ACC112 (cell line): ENCODE measurements at regions not wholly inside any gene's neighbourhood (a gene's known extent, or its start where the extent isn't known, plus 50 kb on each side); places are given as distances from the start of the nearest gene placed in this dataset.
A peak's percentile ranks its signal among the peaks of the same experiment; 100 is the strongest.

Source experiments
- H2AFZ ChIP-seq: fragments of 200-600 bp; sonication (generic); one replicate; pipeline ENCODE4 v1.6.0; 2017; ENCODE audit warnings: antibody characterized with exemption, low read length; ENCODE audit not compliant: unreplicated experiment
- H3K27ac ChIP-seq: fragments of 200-600 bp; sonication (generic); 2 replicates; pipeline ENCODE4 v1.5.1; 2014; ENCODE audit warnings: low read depth, mild to moderate bottlenecking, antibody characterized with exemption, low read length, moderate library complexity
- H3K27me3 ChIP-seq: fragments of 200-600 bp; sonication (generic); 2 replicates; pipeline ENCODE4 v1.6.1; 2014; ENCODE audit warnings: mild to moderate bottlenecking, antibody characterized with exemption, low read length, moderate library complexity, mixed read lengths; ENCODE audit not compliant: insufficient read depth
- H3K36me3 ChIP-seq: fragments of 200-600 bp; sonication (generic); 2 replicates; pipeline ENCODE4 v1.6.1; 2016; ENCODE audit warnings: mild to moderate bottlenecking, antibody characterized with exemption, low read length, moderate library complexity, mixed read lengths; ENCODE audit not compliant: insufficient read depth
- H3K4me1 ChIP-seq: fragments of 200-600 bp; sonication (generic); one replicate; pipeline ENCODE4 v1.6.1; 2016; ENCODE audit warnings: low read length, mixed read lengths; ENCODE audit not compliant: insufficient read depth, unreplicated experiment, control insufficient read depth
- H3K4me3 ChIP-seq: fragments of 200-600 bp; sonication (generic); 2 replicates; pipeline ENCODE4 v1.5.1; 2014; ENCODE audit warnings: mild to moderate bottlenecking, low read depth, low read length
- H3K79me2 ChIP-seq: fragments of 200-600 bp; sonication (generic); one replicate; pipeline ENCODE4 v1.6.0; 2016; ENCODE audit warnings: low read length; ENCODE audit not compliant: control insufficient read depth, unreplicated experiment, insufficient read depth

GRCh38 chr3:106728315-106729098 lies 648.7 kb upstream of the CCDC54 start:
- Histone ChIP-seq H3K27ac (peak overlapping the region; percentile 99), H3K4me3 (peak overlapping the region; percentile 65), H3K27me3 (no peaks in the 10 kb centered on the region), H3K79me2 (no peaks in the 10 kb centered on the region), H3K36me3 (no peaks in the 10 kb centered on the region), H2AFZ (peak overlapping the region; percentile 73), H3K4me1 (peaks cover 56% of the 10 kb centered on the region)

- Histone ChIP-seq H3K4me1 (peaks cover 64% of the 10 kb centered on the region), H3K4me3 (no peak overlapping the region), H2AFZ (peak overlapping the region; percentile 73), H3K79me2 (no peaks in the 10 kb centered on the region), H3K36me3 (no peaks in the 10 kb centered on the region), H3K27me3 (no peaks in the 10 kb centered on the region), H3K27ac (peak overlapping the region; percentile 99)
Observed at GRCh38 chr3:106729481-106729880, 647.8 kb upstream of the CCDC54 start.

GRCh38 chr3:106731230-106731629 lies 646.0 kb upstream of the CCDC54 start:
- no peak overlapping the region for H3K4me3 ChIP-seq
- no peaks in the 10 kb centered on the region for H3K36me3 ChIP-seq
- H3K27ac ChIP-seq: peak overlapping the region; percentile 99; the same call in 1 of the 2 replicates
- peaks cover 59% of the 10 kb centered on the region for H3K4me1 ChIP-seq
- peak overlapping the region; percentile 17 for H2AFZ ChIP-seq
- H3K27me3 ChIP-seq: no peaks in the 10 kb centered on the region
- H3K79me2 ChIP-seq: no peaks in the 10 kb centered on the region

- peaks cover 34% of the 10 kb centered on the region for H3K4me1 ChIP-seq
- no peaks in the 10 kb centered on the region for H3K79me2 ChIP-seq
- peaks cover 4% of the 10 kb centered on the region; the same call in 1 of the 2 replicates for H3K36me3 ChIP-seq
- no peak overlapping the region for H3K4me3 ChIP-seq
- no peak overlapping the region for H3K27ac ChIP-seq
- H2AFZ ChIP-seq: peak overlapping the region; percentile 83
- H3K27me3 ChIP-seq: no peaks in the 10 kb centered on the region
Observed at GRCh38 chr3:106734712-106735111, 642.5 kb upstream of the CCDC54 start.

- no peak overlapping the region for H3K4me3 ChIP-seq
- no peaks in the 10 kb centered on the region for H3K27me3 ChIP-seq
- no peak overlapping the region for H2AFZ ChIP-seq
- no peaks in the 10 kb centered on the region for H3K79me2 ChIP-seq
- no peak overlapping the region for H3K27ac ChIP-seq
- peaks cover 33% of the 10 kb centered on the region for H3K4me1 ChIP-seq
- peaks cover 4% of the 10 kb centered on the region; the same call in 1 of the 2 replicates for H3K36me3 ChIP-seq
Observed at GRCh38 chr3:106737265-106737664, 640.0 kb upstream of the CCDC54 start.

- H3K27ac ChIP-seq: peak overlapping the region; percentile 65
Observed at GRCh38 chr3:106740116-106740515, 637.1 kb upstream of the CCDC54 start.

GRCh38 chr3:106745344-106746168 lies 631.7 kb upstream of the CCDC54 start:
- no peaks in the 10 kb centered on the region for H3K79me2 ChIP-seq
- peak overlapping the region; percentile 82 for H2AFZ ChIP-seq
- peak overlapping the region; percentile 3; the same call in 1 of the 2 replicates for H3K4me3 ChIP-seq
- no peaks in the 10 kb centered on the region for H3K27me3 ChIP-seq
- H3K4me1 ChIP-seq: peaks cover 33% of the 10 kb centered on the region
- no peaks in the 10 kb centered on the region for H3K36me3 ChIP-seq
- H3K27ac ChIP-seq: peak overlapping the region; percentile 80

More at GRCh38 chr3:106740116-106740515, 637.1 kb upstream of the CCDC54 start:
- peaks cover 26% of the 10 kb centered on the region for H3K4me1 ChIP-seq
- H3K36me3 ChIP-seq: peaks cover 4% of the 10 kb centered on the region; the same call in 1 of the 2 replicates
- H3K27me3 ChIP-seq: no peaks in the 10 kb centered on the region
- H3K79me2 ChIP-seq: no peaks in the 10 kb centered on the region
- H3K4me3 ChIP-seq: peak overlapping the region; percentile 21; the same call in 1 of the 2 replicates
- peak overlapping the region; percentile 37 for H2AFZ ChIP-seq

GRCh38 chr3:106746286-106746685 lies 631.0 kb upstream of the CCDC54 start:
- no peaks in the 10 kb centered on the region for H3K27me3 ChIP-seq
- H3K27ac ChIP-seq: peak overlapping the region; percentile 80
- H3K36me3 ChIP-seq: no peaks in the 10 kb centered on the region

GRCh38 chr3:106748472-106749262 lies 628.6 kb upstream of the CCDC54 start:
- no peaks in the 10 kb centered on the region for H3K79me2 ChIP-seq
- no peak overlapping the region for H3K27ac ChIP-seq
- no peak overlapping the region for H2AFZ ChIP-seq
- no peaks in the 10 kb centered on the region for H3K27me3 ChIP-seq
- H3K36me3 ChIP-seq: no peaks in the 10 kb centered on the region
- H3K4me1 ChIP-seq: peaks cover 24% of the 10 kb centered on the region
- no peak overlapping the region for H3K4me3 ChIP-seq

More at GRCh38 chr3:106746286-106746685, 631.0 kb upstream of the CCDC54 start:
- peaks cover 25% of the 10 kb centered on the region for H3K4me1 ChIP-seq
- peak overlapping the region; percentile 3; the same call in 1 of the 2 replicates for H3K4me3 ChIP-seq
- no peaks in the 10 kb centered on the region for H3K79me2 ChIP-seq
- H2AFZ ChIP-seq: peak overlapping the region; percentile 82

GRCh38 chr3:106750092-106750491 lies 627.1 kb upstream of the CCDC54 start:
- peaks cover 20% of the 10 kb centered on the region for H3K4me1 ChIP-seq
- H3K27me3 ChIP-seq: no peaks in the 10 kb centered on the region
- no peak overlapping the region for H3K4me3 ChIP-seq
- H3K36me3 ChIP-seq: no peaks in the 10 kb centered on the region
- no peak overlapping the region for H3K27ac ChIP-seq
- H3K79me2 ChIP-seq: no peaks in the 10 kb centered on the region
- H2AFZ ChIP-seq: no peak overlapping the region
